ENCODE measurements at regions not wholly inside any gene's neighbourhood (a gene's known extent, or its start where the extent isn't known, plus 50 kb on each side); places are given as distances from the start of the nearest gene placed in this dataset.

DNA sequence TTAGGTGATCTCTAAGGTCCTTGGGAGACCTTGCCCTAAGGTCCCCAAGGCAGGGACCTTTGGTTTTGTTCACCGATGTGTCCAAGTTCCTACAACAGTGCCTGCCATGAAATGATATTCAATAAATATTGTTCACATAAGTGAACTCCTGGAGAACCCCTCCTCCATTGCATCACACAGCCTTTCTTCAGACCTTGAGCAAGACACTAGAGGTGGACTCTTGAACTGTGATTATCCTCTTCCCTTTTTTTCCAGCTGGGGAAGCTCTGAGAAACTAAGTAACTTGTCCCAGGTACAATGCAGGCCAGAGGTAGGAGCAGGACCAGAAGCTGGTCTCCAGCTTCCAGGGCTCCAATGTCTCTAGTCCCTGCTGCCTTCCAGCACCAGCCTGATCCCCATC is 76.6 kb upstream of the LMO1 start:
- DNase-seq (ENCODE audit: low read depth), result no peak

DNA sequence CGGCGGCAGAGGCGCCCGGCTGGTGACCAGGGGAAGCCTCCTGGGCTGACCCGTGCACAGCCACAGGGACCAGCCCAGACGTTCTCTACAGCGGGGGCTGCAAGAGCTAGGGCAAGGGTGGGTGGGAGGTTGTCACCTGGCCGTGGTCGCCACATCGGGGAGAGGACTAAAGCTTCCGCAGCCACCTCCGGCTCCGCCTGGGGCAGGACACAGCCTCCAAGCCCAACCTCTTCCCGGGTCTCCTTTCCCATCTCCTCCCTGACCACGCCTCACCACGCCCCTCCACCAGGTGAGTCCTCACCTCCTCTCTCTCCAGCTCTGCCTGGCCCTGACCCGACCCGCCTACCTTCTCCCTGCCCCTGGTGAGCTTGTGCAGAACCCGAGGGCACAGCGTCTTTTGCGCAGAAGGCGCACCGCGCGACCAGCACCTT is 75.9 kb upstream of the LMO1 start:
- DNase-seq (ENCODE audit: low read depth), result no peak

DNA sequence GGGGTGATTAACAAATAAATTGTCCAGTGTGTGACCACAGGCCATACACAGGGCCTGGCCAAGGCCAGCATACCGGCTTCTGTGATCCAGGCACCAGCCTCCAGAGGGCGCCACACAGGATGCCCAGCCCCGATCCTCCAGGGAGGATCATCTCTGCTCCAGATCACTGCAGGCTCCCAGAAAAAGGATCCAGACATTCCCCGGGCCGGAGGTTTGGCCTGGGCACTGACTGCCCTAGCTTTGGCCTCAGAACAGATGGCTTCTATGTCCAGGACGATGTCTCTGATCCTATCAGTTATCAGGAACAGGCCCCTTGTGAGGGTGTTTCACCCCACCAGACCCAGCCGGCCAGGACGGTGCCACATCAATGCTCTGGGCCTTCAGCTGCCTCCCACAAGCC is 74.5 kb upstream of the LMO1 start:
- DNase-seq (ENCODE audit: low read depth), result no peak

DNA sequence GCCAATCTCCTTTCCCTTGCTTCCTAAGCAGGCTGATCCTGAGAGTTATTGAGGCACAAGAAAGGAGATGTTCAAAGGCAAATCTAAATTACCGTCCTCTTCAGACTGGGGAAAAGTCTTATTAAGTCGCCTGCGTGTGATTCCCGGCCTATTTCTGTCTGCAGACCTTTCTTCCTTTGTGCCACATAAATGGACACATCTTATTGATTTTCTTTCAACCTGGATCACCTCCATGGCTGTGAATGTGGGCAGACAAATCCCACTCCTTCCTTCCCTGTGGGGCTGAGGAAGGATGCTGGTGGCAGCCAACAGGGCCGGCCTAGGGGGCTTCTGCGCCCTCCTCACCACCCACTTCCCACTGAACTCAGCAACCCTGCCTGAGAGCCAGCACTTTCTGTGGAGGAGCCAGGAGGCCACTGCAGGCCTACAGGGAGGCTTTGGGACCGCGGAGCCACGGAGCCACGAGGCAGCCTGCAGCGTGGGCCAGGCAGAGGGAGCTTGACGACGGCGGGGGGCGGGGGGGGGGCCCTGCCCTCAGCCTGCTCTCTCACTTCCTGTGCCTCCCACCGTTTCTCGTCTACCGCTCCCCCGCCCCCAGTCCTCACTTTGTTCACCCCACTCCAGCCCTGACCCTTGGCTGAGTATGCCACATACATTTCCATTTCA is 73.6 kb upstream of the LMO1 start:
- DNase-seq (ENCODE audit: low read depth), result no peak

DNA sequence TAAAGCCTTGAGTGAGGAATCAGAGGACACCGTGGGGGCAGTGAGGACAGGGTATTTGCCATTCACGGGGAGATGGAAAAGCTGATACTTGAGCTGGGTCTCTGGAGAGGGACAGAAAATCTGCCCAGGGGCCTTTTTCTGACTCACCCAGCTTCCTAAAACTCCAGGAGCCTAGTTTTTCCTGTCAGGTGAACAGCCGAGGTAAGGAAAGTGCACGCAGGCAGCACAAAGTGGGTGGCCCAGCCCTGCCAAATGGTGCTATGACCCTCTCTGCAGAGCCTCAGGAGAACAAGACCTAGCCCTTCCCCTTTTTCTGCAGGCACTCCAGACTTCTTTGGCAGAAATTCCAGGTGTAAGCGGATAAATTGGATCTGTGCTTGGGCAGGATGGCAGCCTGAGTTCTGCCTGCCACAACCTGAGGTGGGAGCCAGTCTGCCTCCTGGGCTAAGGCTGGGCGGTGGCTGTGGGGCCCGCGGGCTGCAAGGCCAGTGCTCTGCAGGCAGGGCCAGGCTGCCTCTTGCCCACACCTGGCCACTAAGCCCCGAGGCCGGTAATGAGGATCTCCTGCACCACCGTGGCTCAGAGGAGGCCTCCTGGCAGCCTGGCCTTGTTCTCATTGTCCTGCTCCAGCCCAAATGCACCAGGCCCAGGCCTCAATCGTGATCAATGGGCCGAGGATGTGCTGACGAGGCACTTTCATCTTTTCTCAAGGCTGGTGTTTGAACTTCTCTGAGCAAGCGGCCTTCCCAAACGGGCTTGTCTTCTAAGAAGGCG is 72.9 kb upstream of the LMO1 start:
- DNase-seq (ENCODE audit: low read depth), result no peak

DNA sequence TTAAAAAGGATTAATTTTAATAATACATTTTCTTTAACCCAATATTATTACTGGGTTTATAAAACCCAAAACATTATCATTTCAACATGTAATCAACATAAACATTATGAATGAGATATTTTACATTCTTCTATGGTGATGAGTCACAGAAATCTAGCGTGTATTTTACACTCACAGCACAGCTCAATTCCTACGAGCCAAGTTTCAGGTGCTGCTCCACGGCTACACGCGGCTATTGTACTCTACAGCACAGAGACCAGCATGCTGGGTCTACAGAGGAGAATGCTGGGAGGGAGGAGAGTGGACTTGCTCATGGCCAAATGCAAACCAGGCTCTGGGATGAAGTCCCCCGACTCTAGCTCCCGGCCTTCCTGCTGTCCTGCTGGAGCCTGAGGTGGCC is 72.0 kb upstream of the LMO1 start:
- no peak for DNase-seq (ENCODE audit: low read depth)

DNA sequence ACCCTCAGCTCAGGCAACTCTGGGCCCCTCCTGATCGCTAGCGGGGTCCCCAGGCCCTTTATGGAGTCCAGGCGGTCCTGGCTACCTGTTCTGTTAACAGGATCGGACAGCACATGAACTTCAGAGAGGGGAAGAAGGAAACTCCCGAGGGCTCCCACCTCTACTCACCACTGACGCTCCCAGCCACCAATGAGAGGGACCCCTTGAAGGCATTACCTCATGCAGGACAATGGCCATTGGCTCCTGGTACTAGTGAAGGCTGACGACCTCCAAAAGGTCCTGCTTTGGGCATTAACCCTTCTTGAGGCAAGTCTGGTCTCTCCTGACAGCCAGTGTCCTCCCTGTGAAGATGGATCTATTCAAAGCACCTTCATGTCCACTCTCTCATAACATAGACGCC is 71.5 kb upstream of the LMO1 start:
- no peak for DNase-seq (ENCODE audit: low read depth)

DNA sequence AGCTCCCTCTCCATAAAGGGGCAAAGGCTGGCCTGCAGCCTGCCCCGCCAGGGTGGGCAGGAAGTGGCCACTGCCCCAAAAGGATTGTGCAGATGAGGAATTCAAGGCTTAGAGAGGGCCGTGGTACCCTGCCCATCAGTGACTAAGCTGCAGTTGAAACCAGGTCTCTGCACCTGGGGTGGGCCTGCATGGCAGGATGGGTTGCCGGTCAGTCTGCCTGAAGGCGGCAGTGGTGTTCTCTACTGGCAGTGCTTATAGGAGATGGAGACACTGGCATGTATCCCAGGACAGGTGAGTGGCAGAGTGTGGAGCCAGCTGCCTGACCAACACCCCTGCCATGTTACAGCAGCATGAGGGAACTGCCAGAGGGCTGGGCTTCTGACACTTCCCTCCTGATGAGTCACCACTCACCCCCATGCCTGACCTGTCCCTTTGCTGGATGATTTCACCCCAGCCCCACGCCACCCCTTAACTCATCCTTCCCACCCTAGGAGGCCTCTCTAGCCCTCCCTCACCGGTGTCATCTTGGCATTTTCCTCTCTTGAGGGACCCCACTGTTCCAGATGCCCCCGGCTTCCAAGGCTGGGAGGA is 70.2 kb upstream of the LMO1 start:
- DNase-seq (ENCODE audit: low read depth), result no peak

DNA sequence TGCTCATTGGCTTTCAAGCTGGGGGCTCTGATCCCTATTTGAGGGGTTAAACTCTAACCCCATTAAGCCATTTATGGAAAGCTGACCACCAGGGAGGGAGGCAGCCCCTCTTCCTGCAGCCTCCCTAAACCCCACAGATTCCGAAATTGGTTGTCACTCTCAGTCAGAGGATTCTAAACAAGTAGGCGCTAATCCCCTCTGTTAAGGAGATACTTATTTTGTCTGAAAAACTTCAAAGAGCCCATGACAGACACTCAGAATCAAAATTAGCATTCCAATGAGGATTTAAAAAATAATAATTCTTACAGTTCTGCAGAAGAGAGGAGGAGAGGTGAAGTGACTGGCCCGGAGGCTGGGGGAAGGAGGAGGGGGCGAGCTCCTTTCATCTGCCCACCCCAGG is 69.7 kb upstream of the LMO1 start:
- no peak for DNase-seq (ENCODE audit: low read depth)

DNA sequence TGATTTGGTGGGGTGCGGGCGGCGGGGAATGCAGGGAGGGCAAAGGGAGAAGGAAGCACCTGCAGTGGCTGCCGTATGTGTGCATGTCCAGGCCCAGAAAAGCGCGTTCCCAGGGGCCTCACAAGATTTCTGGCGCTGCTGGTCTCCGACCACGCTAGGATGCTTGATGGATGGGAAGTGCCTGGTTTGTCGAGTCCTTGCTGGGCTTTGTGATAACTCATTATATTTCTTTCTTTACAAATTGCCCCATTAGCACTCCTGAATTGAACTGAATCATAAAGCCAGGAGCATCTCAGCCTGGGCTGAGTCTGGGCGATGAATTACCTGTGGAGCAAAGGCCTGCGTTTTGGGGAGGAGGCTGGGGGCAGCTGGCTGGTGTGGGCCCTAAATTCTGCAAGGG is 69.2 kb upstream of the LMO1 start:
- DNase-seq (ENCODE audit: low read depth), result no peak

DNA sequence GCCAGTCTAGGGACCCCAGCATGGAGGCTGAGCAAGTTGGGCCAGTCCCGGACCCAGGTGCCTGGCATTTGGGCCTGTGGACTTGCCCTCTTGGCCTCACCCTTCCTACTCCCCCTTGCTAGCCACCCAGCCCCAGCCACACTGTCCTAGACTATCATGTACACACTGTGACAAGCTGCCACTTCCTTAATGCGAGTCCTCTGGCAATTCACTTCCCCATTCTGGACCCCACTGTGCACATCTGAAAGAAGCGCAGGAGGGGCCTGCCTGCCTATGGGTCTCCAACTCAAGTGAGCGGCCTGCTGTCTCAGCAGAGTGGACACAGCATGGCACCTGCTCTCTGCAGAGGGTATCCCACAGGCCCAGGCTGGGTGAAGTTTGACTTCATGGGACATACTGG is 68.5 kb upstream of the LMO1 start:
- DNase-seq (ENCODE audit: low read depth), result no peak

DNA sequence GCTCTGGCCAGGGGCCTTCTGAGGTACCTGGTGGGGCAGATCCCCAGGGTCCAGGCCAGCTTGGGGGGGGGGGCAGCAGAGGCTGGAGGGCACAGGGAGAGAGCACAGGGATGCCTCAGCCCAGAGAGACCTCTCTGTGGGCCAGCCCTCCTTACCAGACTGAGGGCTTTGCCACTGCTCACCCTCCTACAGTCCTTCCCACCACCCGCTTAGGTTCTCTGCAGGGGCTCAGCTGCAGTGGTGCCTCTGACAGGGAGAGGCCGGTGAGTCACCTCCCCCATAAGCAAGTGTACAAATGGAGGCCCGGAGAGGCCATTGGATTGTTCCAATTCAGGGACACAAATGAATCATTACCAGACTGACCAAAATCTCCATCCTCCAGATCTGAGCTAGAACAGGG is 68.1 kb upstream of the LMO1 start:
- no peak for DNase-seq (ENCODE audit: low read depth)

DNA sequence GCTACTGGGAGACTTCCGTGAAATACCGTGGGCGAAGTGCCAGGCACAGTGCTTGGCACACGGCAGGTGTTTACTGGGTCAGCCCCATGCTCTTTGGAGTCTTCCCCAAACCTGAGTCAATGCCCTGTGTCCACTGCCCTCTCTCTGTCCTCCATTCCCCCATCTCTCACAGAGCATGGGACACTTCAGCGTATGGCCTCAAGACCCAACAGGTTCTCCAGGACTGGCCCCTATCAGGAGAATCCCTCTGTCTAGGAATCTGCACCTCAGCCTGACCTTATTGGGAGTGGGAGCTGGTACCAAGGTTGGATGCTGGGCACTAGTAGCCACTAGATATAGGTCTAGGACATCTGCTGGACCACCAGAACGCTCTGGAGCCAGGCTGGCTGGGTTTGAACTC is 67.2 kb upstream of the LMO1 start:
- DNase-seq (ENCODE audit: low read depth), result no peak

DNA sequence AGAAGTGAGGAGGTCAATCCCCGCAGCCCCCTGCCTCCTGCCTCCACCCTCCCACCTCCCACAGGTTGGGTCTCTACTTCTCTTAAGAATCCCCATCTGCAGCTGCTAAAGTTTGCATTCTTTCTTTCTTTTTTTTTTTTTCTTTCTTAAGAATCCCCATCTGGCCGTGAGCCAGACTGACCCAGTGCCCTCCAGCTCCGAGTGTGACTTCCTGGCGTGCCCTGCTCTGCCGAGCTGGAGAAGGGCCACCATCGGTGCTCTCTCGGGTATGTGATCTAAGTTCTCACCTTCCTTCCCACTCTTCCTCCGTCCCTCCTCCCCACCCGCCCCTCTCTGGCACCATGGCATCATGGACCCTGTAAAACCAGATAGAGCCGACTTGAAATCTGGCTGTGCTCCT is 66.7 kb upstream of the LMO1 start:
- DNase-seq (ENCODE audit: low read depth), result no peak

DNA sequence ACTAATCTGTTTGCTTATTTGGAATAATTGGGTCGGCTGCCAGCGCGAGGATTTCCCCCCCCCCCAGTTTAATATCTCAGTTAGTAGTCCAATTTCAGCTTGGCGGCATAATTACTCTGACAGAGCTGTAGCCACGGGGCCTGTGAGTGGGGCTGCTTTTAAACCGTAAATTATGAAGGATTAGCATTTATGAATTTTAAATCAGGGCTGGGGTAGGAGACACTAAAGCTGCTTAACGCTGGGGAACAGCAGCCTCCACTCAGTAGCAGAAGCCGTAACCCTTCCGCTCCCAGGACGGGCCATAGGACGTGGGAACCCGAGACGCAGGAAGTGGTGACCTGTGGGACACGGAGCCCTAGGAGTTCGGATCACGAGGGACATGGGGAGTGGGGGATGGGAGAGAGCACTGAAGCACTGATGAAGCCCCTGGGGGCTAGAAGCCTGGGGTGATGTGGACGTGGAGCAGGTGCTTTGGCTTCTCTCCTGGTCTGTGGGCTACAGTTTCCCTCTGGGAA is 66.2 kb upstream of the LMO1 start:
- no peak for DNase-seq (ENCODE audit: low read depth)

DNA sequence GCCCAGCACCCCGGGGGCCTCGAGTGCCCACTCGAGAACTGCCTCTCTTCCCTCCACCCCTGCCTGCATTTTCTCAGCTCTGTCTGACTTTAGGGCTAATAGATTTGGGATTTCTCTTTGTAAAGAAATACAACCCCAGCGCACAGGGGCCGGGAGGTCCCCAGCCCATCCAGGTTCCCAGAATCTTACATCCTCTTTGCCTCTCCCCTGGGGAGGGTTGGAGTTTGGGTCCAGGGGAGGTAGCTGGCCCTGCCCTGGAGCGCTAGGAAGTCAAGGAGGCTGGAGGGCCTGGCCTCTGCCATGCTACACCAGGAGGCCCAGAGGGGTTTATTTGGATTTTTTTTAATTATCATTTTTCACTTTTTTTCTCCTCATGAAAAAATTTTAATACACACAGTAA is 65.7 kb upstream of the LMO1 start:
- DNase-seq (ENCODE audit: low read depth), result no peak

DNA sequence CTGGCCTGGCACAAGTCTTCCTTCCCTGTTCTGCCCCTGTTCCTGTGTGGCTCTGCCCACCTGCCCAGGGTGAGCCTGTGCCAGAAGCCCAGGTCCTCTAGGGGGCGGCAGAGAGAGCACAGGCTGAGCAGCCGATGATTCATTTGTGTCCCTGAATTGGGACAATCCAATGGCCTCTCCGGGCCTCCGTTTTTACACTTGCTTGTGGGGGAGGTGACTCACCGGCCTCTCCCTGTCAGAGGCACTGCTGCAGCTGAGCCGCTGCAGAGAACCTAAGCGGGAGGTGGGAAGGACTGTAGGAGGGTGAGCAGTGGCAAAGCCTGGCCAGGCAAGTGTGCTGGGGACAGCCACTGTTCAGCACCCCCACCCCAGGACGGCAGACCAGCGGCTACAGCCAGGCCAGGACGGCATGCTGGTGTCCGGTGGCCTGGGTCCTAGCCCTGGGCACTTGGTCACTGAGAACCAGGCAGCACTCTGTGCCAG is 65.2 kb upstream of the LMO1 start:
- peak; percentile 67 for DNase-seq (ENCODE audit: low read depth)

DNA sequence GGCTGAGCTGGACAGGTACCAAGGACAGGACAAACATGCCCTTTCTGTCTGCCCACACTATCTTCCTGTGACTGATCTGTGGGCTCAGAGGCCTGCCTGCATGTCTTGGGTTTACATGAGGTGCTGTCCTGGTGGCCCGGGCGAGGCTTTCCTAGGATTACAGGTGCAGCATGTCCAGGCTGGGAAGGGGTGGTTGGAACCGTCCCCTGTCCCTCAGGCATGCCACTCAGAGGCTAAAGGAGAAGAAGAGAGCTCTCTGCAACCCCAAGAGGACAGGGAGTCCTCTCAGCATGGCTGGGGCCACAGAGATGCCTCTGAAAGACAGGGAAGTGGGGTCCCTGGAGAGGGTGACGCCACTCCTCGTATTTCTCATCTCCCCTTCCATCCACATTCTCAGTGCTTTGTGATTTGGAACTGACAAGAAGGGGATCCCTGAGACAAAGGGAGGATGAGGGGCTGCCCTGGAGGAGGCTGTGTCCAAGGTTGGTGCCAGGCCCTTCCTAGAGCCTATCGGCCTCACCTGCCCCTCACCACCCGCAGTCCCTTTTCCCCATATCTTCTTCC is 64.6 kb upstream of the LMO1 start:
- no peak for DNase-seq (ENCODE audit: low read depth)

DNA sequence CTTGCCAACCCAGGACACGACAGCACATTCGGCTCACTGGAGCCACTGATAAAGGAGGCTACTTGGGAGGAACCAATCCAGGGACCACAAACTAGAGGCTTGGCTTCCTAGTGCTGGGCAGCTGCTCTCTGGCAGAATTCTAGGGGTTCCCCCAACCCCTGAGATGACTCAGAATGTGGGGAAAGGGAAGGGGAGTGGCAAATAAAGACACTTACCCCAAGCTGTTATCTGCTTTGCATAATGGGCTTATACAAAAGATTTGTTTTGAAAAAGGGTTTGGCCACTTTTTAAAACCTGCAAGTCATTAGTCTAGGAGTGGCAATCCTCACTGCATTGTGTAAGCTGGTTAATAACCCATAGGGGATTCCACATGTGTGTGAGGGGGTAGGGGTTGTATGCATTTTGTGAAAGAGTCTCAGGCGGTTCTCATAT is 64.1 kb upstream of the LMO1 start:
- DNase-seq (ENCODE audit: low read depth), result no peak

DNA sequence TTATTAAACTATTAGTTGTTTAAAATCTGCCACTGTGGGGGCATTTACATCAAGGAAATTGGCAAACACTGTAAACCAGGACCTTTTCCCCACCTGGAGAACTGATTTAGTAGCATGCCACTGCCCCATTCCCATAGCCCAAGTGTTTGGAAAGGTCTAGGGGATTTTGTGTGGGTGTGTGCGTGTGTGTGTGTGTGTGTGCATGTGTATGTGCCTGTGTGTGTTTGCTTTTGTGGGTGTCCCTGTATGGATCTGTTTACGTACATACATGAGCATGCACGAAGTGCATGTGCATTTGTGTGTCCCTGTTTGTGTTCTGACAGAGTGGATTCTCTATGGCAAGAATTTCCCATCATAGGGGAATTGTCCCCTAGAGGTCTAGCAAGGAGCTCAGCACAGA is 62.7 kb upstream of the LMO1 start:
- DNase-seq (ENCODE audit: low read depth), result no peak

DNA sequence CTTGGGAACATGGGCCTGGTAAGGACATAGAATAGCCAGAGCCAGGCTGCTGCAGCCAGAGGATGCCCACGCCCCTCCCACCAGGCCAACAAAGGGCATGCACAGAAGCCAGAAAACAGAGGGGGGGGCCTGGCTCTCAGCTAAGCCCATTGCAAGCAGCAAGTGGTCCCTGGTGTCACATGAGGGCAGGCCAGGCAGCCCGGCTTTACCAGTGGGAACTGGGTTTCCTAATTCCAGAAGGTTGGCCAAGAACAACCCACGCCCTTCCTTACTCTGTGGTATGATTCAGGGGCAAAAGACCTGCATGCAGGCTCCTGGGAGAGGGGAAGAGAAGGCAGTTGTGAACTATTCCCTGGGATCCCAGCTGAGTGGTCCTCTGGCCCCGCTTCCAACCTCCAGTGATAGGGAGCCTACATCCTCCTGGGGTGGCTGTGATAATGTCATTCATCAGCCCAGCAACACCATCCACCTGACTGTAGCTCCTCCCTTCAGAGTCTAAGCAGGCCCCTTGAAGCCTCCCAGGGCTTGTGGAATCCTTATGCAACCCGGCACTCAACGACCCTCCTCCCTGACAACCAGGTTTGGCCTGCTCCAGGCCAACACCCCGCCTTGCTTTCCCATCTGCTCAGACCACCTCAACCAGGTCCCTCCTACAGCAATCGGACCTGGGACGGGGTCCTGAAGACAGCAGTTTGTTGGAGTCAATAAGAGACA is 62.1 kb upstream of the LMO1 start:
- DNase-seq (ENCODE audit: low read depth), result no peak
